ENCODE measurements at regions not wholly inside any gene's neighbourhood (a gene's known extent, or its start where the extent isn't known, plus 50 kb on each side); places are given as distances from the start of the nearest gene placed in this dataset.

DNA sequence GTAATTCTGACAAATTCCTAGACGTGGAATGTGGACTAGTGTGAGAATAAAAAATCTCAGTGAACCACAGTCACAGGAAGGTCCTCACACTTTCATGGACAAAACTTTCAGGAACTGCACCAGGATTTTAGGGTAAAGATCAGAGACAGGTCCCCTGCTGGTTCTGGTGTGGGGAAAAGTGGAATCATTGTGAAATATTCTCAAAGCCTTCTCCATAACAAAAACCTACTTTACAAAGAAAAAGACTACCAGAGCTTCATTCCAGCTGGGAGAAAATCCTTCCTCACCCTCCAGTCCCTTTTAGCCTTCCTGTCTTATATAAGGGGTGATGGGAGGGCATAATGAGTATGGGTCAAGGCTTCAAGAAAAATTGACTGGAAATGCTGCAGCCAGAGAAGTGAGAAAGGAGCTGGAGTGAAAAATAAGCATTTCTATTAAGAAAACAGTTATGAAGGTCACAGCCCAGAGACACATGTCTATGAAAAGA lies 325.8 kb downstream of the ARAP2 start:
- POLR2A ChIA-PET (ENCODE audit: low non-redundant PET), result no interaction called here
- BruUV-seq (replicated peaks), result no TSS peak
- no peak for DNase-seq (ENCODE audit: low spot score)

DNA sequence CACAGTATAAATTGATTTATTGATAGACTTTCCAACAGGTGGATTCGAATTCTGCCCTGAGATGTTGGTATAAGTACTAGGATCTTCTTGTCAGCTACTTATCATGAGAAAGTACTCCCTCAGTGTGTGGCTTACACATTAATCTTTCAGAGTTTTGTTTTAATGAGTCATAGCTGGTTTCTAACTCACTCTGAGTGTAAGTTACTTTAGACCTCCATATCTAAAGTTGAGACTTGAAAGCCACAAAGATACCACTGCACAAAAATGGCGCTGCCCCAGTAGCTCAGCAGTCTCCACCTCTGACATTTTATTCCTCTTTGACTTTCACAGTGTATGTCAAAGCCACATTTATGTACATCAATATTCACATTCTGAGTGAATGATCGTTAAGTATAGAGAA lies 318.5 kb downstream of the ARAP2 start:
- Histone ChIP-seq H3K27ac (ENCODE audit: low read depth, low read length, poor library complexity, severe bottlenecking) (no peak overlapping the region), H3K4me1 (ENCODE audit: insufficient read depth, low read length, poor library complexity, severe bottlenecking) (no peaks in the 10 kb centered on the region), H3K27me3 (replicated peaks; ENCODE audit: insufficient read depth, low read depth, low read length, poor library complexity) (no peaks in the 10 kb centered on the region), H3K4me3 (ENCODE audit: low read depth, low read length, poor library complexity, severe bottlenecking) (no peak overlapping the region), H3K36me3 (ENCODE audit: insufficient read depth, low read length, poor library complexity, severe bottlenecking) (no peaks in the 10 kb centered on the region), H3K9me3 (ENCODE audit: low read depth, low read length, poor library complexity, severe bottlenecking) (no peaks in the 10 kb centered on the region)
- CTCF ChIA-PET, result no interaction called here
- no peak for DNase-seq (ENCODE audit: low spot score)
- BruUV-seq (replicated peaks), result no TSS peak
- intact Hi-C loops (cut with micrococcal nuclease; ENCODE audit: unreplicated experiment), result no loop called here
- POLR2A ChIA-PET (ENCODE audit: low non-redundant PET), result no interaction called here
- TF ChIP-seq EZH2 (IDR thresholded peaks at IDR 0.05; ENCODE audit: borderline replicate concordance, low read depth, low read length, poor library complexity, severe bottlenecking), result no peak
- TF ChIP-seq, protein P1, sequence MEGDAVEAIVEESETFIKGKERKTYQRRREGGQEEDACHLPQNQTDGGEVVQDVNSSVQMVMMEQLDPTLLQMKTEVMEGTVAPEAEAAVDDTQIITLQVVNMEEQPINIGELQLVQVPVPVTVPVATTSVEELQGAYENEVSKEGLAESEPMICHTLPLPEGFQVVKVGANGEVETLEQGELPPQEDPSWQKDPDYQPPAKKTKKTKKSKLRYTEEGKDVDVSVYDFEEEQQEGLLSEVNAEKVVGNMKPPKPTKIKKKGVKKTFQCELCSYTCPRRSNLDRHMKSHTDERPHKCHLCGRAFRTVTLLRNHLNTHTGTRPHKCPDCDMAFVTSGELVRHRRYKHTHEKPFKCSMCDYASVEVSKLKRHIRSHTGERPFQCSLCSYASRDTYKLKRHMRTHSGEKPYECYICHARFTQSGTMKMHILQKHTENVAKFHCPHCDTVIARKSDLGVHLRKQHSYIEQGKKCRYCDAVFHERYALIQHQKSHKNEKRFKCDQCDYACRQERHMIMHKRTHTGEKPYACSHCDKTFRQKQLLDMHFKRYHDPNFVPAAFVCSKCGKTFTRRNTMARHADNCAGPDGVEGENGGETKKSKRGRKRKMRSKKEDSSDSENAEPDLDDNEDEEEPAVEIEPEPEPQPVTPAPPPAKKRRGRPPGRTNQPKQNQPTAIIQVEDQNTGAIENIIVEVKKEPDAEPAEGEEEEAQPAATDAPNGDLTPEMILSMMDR (conservative IDR thresholded peaks at IDR 0.05; ENCODE audit: low read depth, low read length), result no peak

More for the DNA sequence above, 325.8 kb downstream of the ARAP2 start:
- no peaks in the 10 kb centered on the region for H3K27me3 ChIP-seq (replicated peaks; ENCODE audit: insufficient read depth, low read depth, low read length, poor library complexity)
- CTCF ChIA-PET, result no interaction called here
- no peaks in the 10 kb centered on the region for H3K4me1 ChIP-seq (ENCODE audit: insufficient read depth, low read length, poor library complexity, severe bottlenecking)
- no peak for TF ChIP-seq EZH2 (IDR thresholded peaks at IDR 0.05; ENCODE audit: borderline replicate concordance, low read depth, low read length, poor library complexity, severe bottlenecking)
- TF ChIP-seq, protein P1 (conservative IDR thresholded peaks at IDR 0.05; ENCODE audit: low read depth, low read length), result no peak
- no peaks in the 10 kb centered on the region for H3K36me3 ChIP-seq (ENCODE audit: insufficient read depth, low read length, poor library complexity, severe bottlenecking)
- H3K4me3 ChIP-seq (ENCODE audit: low read depth, low read length, poor library complexity, severe bottlenecking), result no peak overlapping the region
- no peaks in the 10 kb centered on the region for H3K9me3 ChIP-seq (ENCODE audit: low read depth, low read length, poor library complexity, severe bottlenecking)
- H3K27ac ChIP-seq (ENCODE audit: low read depth, low read length, poor library complexity, severe bottlenecking), result no peak overlapping the region
- intact Hi-C loops (cut with micrococcal nuclease; ENCODE audit: unreplicated experiment), result no loop called here

DNA sequence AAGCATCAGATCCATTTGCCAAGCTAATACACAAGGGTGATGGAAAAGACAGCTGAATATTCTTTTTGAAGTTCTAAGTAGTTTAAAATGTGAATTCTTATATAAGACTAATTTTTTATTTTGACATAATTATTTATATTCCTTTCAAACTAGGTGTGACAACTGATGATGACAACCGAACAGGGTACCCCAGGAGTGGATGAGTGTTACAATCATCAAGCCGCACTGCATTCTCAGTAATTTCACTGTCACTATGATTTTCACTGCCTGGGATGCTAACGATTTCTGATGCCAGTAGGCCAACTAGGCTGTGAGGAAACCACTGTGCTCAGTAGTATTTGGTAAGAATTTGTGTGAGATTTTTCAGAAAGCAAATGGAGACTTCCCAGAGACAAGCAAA lies 317.5 kb downstream of the ARAP2 start:
- H3K27ac ChIP-seq (ENCODE audit: low read depth, low read length, poor library complexity, severe bottlenecking), result no peak overlapping the region
- DNase-seq (ENCODE audit: low spot score), result no peak
- BruUV-seq (replicated peaks), result no TSS peak
- intact Hi-C loops (cut with micrococcal nuclease; ENCODE audit: unreplicated experiment), result no loop called here
- no peaks in the 10 kb centered on the region for H3K4me1 ChIP-seq (ENCODE audit: insufficient read depth, low read length, poor library complexity, severe bottlenecking)
- no peaks in the 10 kb centered on the region for H3K27me3 ChIP-seq (replicated peaks; ENCODE audit: insufficient read depth, low read depth, low read length, poor library complexity)
- TF ChIP-seq EZH2 (IDR thresholded peaks at IDR 0.05; ENCODE audit: borderline replicate concordance, low read depth, low read length, poor library complexity, severe bottlenecking), result no peak
- TF ChIP-seq, protein P1 (conservative IDR thresholded peaks at IDR 0.05; ENCODE audit: low read depth, low read length), result no peak
- POLR2A ChIA-PET (ENCODE audit: low non-redundant PET), result no interaction called here
- H3K4me3 ChIP-seq (ENCODE audit: low read depth, low read length, poor library complexity, severe bottlenecking), result no peak overlapping the region
- no peaks in the 10 kb centered on the region for H3K9me3 ChIP-seq (ENCODE audit: low read depth, low read length, poor library complexity, severe bottlenecking)
- CTCF ChIA-PET, result no interaction called here
- H3K36me3 ChIP-seq (ENCODE audit: insufficient read depth, low read length, poor library complexity, severe bottlenecking), result no peaks in the 10 kb centered on the region
